SIG-M5 (cell line): ENCODE measurements at regions not wholly inside any gene's neighbourhood (a gene's known extent, or its start where the extent isn't known, plus 50 kb on each side); places are given as distances from the start of the nearest gene placed in this dataset.
"Not testable (repeated sequence)": the region's sequence is repeated elsewhere in the genome, so short reads cannot be mapped to it uniquely, and the experiment has no call there.

Experiments used
- DNase-seq: peaks from one replicate; lab custom pipeline; 2025; lab: John Stamatoyannopoulos, UW

- DNase-seq = no peak
Observed at GRCh38 chr1:191504999-191505398, 653.3 kb upstream of the RGS18 start.

GRCh38 chr1:191508239-191508638 is 650.0 kb upstream of the RGS18 start:
- no peak for DNase-seq

- not testable (repeated sequence) for DNase-seq
Observed at GRCh38 chr1:191511480-191511879, 646.8 kb upstream of the RGS18 start.

GRCh38 chr1:191517826-191518225 is 640.4 kb upstream of the RGS18 start:
- DNase-seq = no peak

GRCh38 chr1:191519519-191519918 is 638.7 kb upstream of the RGS18 start:
- no peak for DNase-seq

GRCh38 chr1:191520345-191520744 is 637.9 kb upstream of the RGS18 start:
- DNase-seq = no peak

GRCh38 chr1:191525944-191526343 is 632.3 kb upstream of the RGS18 start:
- not testable (repeated sequence) for DNase-seq

GRCh38 chr1:191528275-191528674 is 630.0 kb upstream of the RGS18 start:
- DNase-seq = no peak

- no peak for DNase-seq
Observed at GRCh38 chr1:191530928-191531327, 627.3 kb upstream of the RGS18 start.

- DNase-seq = no peak
Observed at GRCh38 chr1:191533254-191533653, 625.0 kb upstream of the RGS18 start.

- DNase-seq = no peak
Observed at GRCh38 chr1:191536791-191537429, 621.4 kb upstream of the RGS18 start.

- DNase-seq = no peak
Observed at GRCh38 chr1:191541758-191542157, 616.5 kb upstream of the RGS18 start.

GRCh38 chr1:191542444-191542843 is 615.8 kb upstream of the RGS18 start:
- no peak for DNase-seq

- no peak for DNase-seq
Observed at GRCh38 chr1:191546803-191547202, 611.5 kb upstream of the RGS18 start.

- no peak for DNase-seq
Observed at GRCh38 chr1:191551019-191551418, 607.2 kb upstream of the RGS18 start.

GRCh38 chr1:191558379-191558778 is 599.9 kb upstream of the RGS18 start:
- no peak for DNase-seq

GRCh38 chr1:191561276-191561675 is 597.0 kb upstream of the RGS18 start:
- no peak for DNase-seq

- no peak for DNase-seq
Observed at GRCh38 chr1:191564275-191564674, 594.0 kb upstream of the RGS18 start.

- no peak for DNase-seq
Observed at GRCh38 chr1:191572479-191572878, 585.8 kb upstream of the RGS18 start.

GRCh38 chr1:191575180-191575579 is 583.1 kb upstream of the RGS18 start:
- no peak for DNase-seq

- DNase-seq = no peak
Observed at GRCh38 chr1:191575746-191576145, 582.5 kb upstream of the RGS18 start.

GRCh38 chr1:191577213-191577612 is 581.0 kb upstream of the RGS18 start:
- no peak for DNase-seq

- no peak for DNase-seq
Observed at GRCh38 chr1:191578281-191578680, 580.0 kb upstream of the RGS18 start.

GRCh38 chr1:191579019-191579418 is 579.2 kb upstream of the RGS18 start:
- no peak for DNase-seq
